Right atrium auricular region (tissue), 2 donors: ENCODE measurements at regions not wholly inside any gene's neighbourhood (a gene's known extent, or its start where the extent isn't known, plus 50 kb on each side); places are given as distances from the start of the nearest gene placed in this dataset.

ENCODE experiments used
- DNase-seq: peaks from one replicate; pipeline ENCODE4 v3.0.0-alpha.2; 2019; ENCODE audit warnings: low spot score
- H3K27ac ChIP-seq, 2 donors: fragments of 200-600 bp; sonication (generic); 1 replicate in 1 of 2; 2 replicates in 1 of 2; pipeline ENCODE4 v1.5.1; 2016 to 2019
- H3K27me3 ChIP-seq, 2 donors: fragments of 200-600 bp; sonication (generic); one replicate each; pipeline versions ENCODE4 v1.5.1 to v1.6.0; 2017 to 2019
- H3K36me3 ChIP-seq: fragments of 200-600 bp; sonication (generic); one replicate; pipeline ENCODE4 v1.5.1; 2016
- H3K4me1 ChIP-seq, 2 donors: fragments of 200-600 bp; sonication (generic); one replicate each; pipeline versions ENCODE4 v1.5.1 to v1.6.0; 2017 to 2019
- H3K4me3 ChIP-seq, 2 donors: fragments of 200-600 bp; sonication (generic); 1 replicate in 1 of 2; 2 replicates in 1 of 2; pipeline ENCODE4 v1.5.1; 2017 to 2019; ENCODE audit warnings: mild to moderate bottlenecking in 1 of 2, moderate library complexity in 1 of 2
- H3K9me3 ChIP-seq, 2 donors: fragments of 200-600 bp; sonication (generic); one replicate each; pipeline ENCODE4 v1.5.1; 2019
- TF ChIP-seq, protein P1 (sequence below), 2 donors: fragments of 200-600 bp; sonication (generic); IDR thresholded peaks; one replicate each; pipeline ENCODE4 v1.5.1; 2019; ENCODE audit warnings: antibody characterized with exemption in 2 of 2

DNA sequence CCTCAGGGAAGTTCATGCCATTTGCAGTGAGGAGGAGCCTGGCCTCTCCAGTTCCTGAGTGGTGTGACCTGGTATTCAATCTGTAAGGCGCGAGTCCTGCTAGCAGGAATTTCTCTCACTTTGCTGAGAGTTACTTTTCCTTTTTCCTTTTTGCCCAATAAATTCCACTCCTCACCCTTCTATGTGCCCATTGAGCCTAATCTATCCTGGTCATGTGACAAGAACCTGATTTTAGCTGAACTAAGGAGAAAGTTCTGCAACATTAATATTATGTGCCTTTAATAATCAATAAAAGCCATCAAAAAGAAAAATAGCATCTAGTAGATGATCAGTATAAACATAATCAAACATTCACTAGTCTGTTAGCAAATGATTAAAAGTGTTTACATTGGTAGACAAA is 136.1 kb upstream of the POGK start:
- TF ChIP-seq, protein P1, sequence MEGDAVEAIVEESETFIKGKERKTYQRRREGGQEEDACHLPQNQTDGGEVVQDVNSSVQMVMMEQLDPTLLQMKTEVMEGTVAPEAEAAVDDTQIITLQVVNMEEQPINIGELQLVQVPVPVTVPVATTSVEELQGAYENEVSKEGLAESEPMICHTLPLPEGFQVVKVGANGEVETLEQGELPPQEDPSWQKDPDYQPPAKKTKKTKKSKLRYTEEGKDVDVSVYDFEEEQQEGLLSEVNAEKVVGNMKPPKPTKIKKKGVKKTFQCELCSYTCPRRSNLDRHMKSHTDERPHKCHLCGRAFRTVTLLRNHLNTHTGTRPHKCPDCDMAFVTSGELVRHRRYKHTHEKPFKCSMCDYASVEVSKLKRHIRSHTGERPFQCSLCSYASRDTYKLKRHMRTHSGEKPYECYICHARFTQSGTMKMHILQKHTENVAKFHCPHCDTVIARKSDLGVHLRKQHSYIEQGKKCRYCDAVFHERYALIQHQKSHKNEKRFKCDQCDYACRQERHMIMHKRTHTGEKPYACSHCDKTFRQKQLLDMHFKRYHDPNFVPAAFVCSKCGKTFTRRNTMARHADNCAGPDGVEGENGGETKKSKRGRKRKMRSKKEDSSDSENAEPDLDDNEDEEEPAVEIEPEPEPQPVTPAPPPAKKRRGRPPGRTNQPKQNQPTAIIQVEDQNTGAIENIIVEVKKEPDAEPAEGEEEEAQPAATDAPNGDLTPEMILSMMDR (IDR thresholded peaks at IDR 0.05) = no peak
- Histone ChIP-seq H3K27ac (no peak overlapping the region), H3K27me3 (no peaks in the 10 kb centered on the region), H3K36me3 (no peaks in the 10 kb centered on the region), H3K4me1 (no peaks in the 10 kb centered on the region), H3K4me3 (no peak overlapping the region), H3K9me3 (no peaks in the 10 kb centered on the region)
- DNase-seq = no peak

DNA sequence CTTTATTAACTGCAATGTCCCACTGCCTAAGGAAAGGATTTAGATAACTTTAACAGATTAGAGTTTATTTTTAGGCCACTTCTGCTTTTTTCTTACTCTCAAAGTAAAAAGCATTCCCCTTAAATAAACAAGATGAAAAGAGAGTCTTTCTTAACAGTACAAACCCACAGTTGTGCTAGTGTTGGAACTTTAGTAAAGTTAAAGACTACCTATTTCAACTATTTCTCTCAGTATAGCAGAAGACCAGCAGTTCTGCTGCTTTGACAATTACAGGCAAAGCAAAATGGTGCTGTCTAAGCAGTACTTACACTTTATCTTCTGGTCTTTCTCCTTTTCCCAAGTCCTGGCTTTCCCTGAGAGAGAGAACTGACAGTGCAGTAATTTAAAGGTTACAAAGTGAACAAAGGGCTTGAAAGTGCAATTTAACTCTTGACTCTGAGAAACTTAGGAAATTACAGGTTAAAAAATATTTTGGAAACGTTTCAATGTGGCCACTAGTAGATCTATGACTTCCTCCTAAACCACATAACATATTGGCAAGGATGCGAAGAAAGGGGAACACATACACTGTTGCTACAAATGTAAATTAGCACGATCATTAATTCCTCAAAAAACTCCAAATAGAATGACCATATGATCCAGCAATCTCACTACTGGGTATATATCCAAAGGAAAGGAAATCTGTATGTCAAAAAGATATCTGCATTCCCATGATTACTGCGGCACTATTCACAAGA is 135.4 kb upstream of the POGK start:
- DNase-seq = no peak
- Histone ChIP-seq H3K9me3 (no peaks in the 10 kb centered on the region), H3K27ac (no peak overlapping the region), H3K36me3 (no peaks in the 10 kb centered on the region), H3K4me3 (no peak overlapping the region), H3K27me3 (no peaks in the 10 kb centered on the region), H3K4me1 (no peaks in the 10 kb centered on the region)
- TF ChIP-seq, protein P1 (IDR thresholded peaks at IDR 0.05) = no peak

DNA sequence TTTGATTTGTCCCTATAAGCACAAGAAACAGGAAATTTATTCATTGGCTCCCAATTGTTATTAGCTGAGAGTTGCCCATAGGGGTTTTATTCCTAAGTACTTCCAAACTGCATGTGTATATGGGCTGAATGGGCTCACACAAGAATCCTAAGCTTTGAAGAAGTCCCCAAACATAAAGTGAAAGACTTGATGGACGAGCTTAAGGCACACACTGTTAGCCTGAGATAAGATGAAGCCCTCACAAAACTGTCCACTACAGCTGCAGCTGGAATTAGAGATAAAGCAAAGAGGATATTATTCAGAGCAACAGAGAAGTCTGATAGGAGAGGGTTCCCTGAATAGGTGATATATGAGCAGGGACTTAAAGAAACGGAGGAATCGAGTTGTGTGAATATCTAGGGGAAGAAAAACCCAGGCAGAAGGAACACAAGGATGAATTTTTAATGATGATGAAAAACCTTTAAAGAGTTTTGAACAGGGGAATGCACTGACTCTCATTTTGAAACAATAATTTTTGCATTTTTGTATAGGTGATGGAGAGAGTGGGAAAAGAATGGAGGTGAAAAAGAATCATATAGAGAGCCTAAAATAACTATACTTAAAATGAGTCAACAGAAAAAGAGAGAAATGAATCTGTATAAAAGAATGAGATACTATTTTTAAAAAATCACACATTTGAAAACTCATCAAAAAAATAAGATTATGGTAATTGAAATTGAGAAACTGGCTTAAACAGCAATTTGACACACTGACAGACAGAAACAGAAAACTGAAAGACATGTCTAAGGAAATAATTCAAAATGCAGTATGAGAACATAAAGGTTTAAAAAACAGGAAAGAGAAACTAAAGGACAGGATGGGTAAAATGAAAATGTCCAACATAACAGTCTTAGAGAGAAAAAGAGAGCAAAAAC is 133.6 kb upstream of the POGK start:
- Histone ChIP-seq H3K27me3 (no peaks in the 10 kb centered on the region), H3K4me1 (no peaks in the 10 kb centered on the region), H3K27ac (no peak overlapping the region), H3K36me3 (no peaks in the 10 kb centered on the region), H3K9me3 (no peaks in the 10 kb centered on the region), H3K4me3 (no peak overlapping the region)
- TF ChIP-seq, protein P1 (IDR thresholded peaks at IDR 0.05) = no peak
- DNase-seq = no peak

DNA sequence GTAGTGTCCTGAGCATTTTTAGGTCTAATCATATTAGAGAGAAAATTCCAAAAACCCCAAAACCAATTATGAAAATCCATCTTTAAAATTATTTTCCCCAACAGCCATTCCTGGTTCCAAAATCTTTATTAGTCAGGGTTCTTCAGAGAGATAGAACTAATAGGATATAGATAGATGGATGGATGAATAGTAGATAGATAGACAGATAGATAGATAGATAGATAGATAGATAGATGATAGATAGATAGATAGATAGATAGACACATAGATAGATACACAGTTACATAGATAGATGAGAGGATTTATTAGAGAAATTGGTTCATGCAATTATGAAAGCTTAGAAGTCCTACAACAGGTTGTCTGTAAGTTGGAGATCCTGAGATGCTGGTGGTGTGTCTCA is 122.7 kb upstream of the POGK start:
- peaks cover 0 to 17% of the 10 kb centered on the region in 2 donors for H3K9me3 ChIP-seq
- TF ChIP-seq, protein P1 (IDR thresholded peaks at IDR 0.05) = no peak
- H3K4me1 ChIP-seq = no peaks in the 10 kb centered on the region

DNA sequence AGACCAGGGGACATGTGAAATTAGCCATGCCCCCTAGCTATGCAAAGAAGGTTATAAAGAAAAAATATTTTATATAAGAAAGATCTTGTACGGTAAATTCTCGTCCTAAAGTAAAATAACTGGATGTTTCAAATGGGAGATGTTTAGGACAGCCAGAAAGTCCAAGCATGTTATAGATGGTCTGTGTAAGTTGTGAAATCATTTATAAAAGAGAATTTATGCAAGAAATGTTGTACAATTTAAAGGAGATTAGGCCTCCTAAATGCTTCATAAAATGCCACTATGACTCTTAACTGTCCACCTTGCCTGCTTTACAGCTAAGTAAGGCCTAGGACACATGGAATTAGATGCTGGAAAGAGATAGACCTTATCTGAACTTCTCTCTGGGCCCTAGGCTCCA is 118.1 kb upstream of the POGK start:
- Histone ChIP-seq H3K4me3 (no peak overlapping the region), H3K4me1 (no peaks in the 10 kb centered on the region), H3K27me3 (no peaks in the 10 kb centered on the region), H3K36me3 (no peaks in the 10 kb centered on the region), H3K9me3 (peaks cover 0 to 8% of the 10 kb centered on the region in 2 donors), H3K27ac (no peak overlapping the region)
- DNase-seq = no peak
- TF ChIP-seq, protein P1 (IDR thresholded peaks at IDR 0.05) = no peak

More for the DNA sequence above, 122.7 kb upstream of the POGK start:
- DNase-seq = no peak
- H3K27ac ChIP-seq = no peak overlapping the region
- no peak overlapping the region for H3K4me3 ChIP-seq
- H3K27me3 ChIP-seq = no peaks in the 10 kb centered on the region
- H3K36me3 ChIP-seq = no peaks in the 10 kb centered on the region
